Activated CD4-positive, CD25-positive, alpha-beta regulatory T cell treated with anti-CD3 and anti-CD28 coated beads, Interleukin-2, amount 50 U/mL, for 16 hours (primary cell): ENCODE measurements at regions not wholly inside any gene's neighbourhood (a gene's known extent, or its start where the extent isn't known, plus 50 kb on each side); places are given as distances from the start of the nearest gene placed in this dataset.

Experiments
- DNase-seq: peaks from one replicate; pipeline ENCODE4 v3.0.0-alpha.2; 2020; ENCODE audit warnings: low read depth, low spot score

DNA sequence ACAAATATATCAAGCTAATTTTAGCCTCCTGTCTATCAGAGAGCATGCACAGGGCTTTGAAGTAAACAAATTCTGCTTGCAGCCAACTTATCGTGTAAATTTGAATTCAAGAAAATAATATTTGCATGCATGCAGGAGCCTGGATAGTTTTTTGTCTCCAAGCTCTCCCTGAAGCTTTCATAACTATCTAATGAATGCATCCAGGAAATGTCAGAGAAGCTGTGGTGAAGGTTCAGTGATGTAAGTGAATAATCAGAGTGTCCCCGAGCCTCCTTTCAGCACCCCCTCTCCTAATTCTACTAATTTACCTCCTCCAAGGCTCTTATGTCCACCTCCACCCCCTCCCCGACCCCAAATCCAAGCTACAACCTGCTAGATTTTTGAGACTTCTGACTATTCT is 172.0 kb upstream of the ZNF32 start:
- DNase-seq = no peak

DNA sequence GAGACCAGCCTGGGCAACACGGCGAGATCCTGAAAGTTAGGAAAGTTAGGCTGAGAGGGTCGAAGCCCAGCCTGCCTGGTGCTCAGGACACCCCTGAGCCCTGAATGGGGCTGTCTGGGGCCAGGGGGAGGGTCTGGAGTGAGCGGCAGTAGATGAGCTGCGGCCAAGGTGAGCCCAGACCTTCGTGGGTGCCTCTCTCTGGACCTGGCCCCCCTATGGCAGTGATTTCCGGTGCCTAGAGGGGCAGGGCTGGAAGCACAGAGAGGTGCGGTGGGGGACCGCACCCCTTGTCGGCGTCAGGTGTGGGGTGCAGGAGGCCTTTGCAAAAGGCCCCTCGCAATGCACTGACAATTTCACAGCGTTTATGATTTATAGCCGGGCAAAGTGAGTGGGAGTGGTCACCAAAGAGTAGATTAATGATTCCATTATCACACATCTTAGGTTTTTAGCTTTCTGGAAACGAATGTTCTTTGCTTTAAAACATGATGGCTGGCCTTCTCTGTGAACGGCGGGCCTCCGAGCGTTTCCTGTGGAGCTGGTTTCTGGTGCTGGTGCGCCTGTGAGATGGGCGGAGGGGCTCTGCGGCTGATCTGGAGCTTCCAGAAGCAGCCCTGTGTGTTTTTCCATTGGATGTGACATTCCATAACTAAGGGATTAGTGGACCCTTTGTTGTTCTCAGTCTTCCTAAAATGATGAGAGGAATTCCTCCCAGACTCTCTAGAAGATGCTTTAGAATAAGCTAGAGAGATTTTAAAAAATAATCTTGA is 171.0 kb upstream of the ZNF32 start:
- no peak for DNase-seq

DNA sequence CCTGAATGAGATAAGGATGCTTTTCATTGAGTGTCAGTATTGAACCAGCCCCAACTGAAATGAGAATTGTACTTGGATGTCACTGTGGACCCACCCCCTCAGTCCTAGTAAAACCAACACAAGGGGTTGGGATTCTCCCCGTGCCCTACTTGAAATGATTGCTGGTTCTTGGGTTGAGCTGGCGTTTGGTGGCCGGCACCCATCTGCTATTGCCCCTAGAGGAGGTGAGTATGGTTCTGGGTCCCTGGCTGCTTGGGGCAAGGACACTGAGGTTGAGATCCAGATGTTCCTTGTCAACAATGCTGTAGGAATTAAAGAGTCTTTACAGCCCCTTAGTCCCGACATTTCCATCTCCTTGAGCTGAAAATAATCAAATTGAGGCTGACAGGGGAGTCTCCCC is 170.0 kb upstream of the ZNF32 start:
- DNase-seq = no peak

DNA sequence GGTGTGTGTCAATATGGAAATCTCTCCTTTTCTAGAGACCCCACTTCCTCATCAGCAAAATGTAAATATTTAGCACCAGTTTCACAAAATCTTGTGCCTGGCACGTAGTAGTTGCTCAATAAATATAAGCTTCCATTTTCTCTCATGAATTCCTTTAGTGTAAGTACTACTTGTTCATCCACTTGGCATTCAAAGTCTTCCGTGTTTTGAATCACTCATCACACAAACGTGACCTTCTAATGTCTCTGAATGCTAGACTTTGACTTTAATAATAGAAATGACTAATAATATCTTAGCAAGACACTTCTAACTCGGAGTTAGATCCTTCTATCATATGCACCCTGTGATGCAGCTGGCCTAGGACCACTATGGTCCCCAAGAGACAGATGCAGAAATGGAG is 168.7 kb upstream of the ZNF32 start:
- no peak for DNase-seq

DNA sequence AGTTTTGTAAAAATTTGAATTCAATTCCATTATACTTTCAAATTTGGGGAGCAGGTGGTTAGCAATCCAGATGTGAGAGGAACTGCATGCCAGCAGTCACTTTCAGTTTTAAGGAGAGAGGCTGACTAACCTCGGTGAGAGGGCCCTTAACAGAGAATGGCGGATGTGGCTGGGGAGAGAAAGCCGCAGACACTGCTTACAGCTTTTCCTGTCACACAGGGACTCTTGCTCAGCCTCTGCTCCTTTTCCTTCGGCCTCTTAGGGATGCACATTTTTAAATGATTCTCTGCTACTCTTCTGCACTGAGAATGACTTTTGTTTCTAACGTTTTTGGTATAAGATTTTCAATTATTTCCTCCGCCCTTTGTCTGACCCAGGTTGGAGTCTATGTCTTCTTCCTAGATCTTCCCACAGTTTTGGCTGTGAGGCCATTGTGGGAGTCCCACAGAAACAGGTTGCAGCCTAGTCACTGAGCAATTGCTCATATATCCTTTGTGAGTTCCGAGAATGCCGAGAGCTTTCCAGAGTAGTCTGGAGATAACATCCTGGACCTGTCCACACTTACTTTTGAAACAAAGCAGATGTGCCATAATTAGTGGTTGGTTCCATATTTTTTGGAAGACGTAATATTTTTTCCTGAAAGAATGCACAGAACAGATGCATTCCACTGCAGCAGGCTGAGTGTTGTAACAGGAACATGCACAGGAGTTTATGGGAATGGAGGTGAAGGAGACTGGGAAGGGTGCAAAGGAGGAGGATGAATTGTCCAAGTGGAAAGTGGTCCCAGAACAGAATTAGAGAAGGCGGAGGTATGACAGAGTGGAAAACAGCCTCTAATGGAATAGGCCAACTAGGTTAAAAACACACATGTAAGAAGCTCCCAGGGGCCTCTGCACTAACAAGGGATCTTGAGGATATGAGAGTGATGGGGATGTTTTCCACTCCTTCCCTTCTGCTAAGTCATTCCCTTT is 168.0 kb upstream of the ZNF32 start:
- no peak for DNase-seq

DNA sequence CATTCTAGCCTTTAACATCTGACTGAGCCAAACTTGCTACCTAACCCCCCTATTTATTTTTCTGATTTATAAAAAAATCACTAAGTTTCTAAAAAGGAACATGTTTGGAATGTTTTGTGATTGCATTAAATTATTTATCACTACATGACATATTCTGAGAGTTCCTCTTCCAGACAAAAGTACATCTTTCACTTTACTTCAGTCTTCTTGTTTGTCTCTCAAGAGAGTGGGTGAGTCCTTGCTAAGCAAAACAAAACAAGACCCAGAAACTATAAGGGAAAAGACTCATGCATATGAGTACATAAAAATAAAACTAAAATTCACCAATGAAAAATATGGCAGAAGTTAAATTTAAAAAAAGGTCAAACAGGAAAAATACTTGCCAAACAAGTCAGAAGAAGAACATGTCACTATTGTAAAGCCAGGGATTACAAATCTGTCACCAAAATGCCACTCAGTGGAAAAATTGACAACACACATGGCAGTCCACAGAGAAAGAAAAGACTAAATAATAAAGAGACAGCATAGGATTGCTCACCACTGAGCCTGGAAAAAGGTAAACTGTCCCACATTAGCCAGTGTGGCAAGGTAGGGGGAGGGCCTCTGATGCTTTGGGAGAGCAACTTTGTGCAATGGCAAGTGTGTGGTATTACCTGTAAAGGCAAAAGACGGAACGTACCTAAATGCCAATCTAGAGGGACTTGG is 166.7 kb upstream of the ZNF32 start:
- no peak for DNase-seq

DNA sequence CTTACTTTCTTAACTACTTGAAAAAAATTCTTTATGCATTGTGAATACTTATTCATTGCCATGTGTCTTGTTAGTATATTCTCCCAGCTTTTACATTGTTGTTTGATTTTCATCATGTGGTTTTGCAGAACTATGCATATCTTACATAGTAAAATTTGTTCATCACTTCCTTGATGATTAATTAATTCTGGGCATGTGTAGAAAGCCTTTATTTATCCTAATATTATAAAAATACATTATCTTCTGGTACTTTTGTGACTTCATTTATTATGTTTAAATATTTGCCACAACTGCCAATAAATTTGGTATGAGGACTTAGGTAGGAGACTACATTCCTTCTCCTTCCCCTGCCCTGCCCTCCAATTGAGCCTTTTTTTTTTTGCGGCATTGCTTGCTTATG is 166.0 kb upstream of the ZNF32 start:
- no peak for DNase-seq

DNA sequence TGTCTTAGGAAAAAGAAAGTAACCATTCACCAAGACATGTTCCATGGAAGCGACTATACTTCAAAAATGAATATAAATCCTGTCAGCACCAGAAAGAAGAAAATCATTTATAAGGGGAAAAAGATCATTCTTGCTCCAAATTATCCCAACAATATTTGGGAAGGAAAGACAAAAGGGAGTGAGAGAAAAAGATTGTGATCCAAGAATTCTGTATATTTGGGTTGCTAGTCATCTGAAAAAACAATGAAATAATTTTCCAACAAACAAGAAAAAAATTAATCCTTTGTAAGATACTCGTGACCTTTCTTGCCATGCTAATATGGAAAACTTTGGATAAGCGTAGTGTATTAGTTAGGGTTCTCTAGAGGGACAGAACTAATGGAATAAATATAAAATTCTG is 163.2 kb upstream of the ZNF32 start:
- no peak for DNase-seq

DNA sequence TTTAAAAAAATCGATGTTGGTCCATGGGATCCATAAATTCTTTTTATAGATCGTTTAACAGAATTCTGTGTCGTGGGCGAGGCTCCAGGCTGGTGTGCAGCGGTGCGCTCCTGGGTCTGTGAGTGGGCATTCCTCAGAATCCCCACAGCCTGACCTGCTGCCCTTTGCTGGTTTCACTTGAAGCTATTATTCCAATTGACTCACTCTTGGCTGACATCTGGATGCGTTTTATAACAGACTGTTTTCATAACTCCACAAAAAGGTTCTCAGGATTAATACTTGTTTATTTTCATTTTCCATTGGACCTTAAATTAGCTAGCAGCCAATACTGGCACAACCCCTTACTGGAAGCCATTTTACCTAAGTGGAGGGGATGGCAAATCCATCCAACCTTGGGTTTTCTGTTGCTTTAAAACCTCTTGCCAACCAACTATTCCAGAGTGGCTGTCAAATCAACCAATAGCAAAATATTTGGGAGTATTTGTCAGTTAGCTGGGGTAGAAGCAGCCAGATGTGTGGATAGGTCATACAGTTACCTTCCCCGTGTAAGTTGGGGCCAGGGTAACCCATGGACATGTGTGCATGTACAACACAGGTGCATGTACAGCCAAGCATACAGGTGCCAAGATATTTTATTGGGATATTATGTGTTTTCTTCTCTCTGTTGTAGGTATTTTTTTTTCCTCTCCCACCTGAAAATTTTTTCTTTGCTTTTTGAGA is 160.7 kb upstream of the ZNF32 start:
- DNase-seq = no peak

DNA sequence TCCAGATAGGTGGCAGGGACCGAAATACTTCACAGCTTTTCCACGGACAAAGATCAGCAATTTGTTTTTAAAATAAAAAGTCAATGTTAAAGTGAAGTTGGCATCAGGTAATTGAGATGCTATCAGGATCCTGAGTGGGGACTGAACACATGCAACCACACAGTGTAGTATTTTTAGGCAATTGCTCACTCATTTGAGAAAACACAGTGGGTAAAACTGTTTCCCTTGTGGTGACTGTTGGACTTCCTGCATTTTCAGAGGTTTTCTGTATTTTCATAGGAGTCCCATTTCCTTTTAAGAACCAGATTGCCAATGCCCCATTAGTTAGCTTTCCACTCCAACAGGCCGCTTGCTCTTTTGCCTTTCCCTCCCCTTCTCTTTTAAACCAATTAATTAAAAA is 159.5 kb upstream of the ZNF32 start:
- DNase-seq = no peak

DNA sequence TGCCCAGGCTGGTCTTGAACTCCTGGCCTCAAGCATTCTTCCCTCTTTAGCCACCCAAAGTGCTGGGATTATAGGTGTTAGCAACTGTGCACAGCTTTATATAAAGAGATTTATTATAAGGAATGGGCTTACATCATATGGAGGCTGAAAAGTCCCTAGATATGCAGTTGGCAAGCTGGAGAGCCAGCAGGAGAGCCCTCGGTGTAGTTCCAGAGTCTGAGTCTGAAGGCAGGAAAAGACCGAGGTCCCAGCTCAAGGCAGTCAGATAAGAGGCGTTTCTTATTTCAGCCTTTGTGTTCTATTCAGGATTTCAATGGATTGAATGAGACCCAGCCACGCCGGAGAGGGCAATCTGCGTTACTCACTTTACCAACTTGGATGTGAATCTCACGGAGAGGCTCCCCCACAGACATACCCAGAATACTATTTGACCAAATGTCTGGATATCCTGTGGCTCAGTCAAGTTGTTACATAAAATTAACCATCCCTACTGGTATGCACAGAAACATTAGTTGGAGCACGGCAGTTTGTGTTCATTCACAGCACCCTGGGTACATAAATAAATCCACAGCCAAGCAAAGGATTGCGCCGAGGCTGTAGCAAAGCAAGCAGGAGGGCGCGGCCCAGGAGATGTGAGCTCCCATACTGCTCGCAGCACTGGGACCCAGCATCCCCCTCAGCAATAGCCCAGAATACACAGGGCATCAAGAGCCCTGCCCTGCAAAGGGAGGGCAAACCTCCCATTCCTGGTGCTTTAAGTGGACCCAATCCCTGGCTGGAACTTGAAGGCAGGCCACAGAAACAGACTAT is 158.4 kb upstream of the ZNF32 start:
- no peak for DNase-seq

DNA sequence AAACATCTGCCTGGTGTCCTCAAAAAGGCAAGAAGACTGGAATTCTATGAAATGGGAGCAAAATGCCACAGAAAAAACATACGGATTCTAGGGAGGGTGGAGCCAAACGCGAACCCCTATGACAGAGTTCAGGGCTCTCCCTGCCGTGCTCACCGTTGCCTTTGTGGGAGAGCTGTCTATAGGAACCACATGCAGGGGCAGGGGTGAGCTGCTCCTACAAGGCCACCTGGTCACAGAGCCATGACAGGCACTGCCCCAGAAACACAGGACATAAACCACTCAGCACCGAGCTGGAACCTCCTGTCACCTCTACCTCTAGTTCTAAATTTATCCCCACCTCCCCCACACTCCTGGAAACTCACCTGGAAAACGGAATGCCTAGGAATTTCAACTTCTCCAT is 155.1 kb upstream of the ZNF32 start:
- no peak for DNase-seq

DNA sequence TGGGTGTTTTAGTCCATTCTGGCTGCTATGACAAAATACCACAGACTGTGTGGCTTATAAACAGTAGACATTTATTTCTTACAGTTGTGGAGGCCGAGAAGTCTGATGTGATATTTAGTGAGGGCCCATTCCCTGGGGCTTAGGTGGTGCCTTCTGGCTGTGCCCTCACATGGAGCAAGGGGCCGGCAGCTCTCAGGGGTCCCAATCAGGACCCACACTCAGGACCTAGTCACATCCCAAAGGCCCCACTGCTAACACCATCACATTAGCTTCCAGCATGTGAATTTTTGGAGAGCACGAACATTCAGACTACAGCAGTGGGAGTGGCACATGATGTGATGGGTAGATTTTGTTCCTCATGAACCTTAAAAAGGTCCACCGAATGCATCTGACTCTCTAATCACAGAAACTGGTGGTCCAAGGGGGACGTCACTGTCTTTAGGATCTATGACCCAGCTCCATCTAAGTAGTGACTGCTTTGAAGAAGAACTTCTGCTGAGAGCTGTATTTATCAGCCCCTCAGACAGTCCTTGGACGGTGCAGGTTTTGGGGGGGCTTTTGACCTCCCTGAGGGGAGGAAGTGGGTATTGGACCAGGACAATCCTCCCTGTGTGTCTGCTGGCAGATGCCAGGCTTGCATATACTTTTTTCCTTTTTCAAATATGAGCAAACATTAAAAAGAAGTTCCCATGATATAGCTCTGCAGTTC is 154.5 kb upstream of the ZNF32 start:
- no peak for DNase-seq

DNA sequence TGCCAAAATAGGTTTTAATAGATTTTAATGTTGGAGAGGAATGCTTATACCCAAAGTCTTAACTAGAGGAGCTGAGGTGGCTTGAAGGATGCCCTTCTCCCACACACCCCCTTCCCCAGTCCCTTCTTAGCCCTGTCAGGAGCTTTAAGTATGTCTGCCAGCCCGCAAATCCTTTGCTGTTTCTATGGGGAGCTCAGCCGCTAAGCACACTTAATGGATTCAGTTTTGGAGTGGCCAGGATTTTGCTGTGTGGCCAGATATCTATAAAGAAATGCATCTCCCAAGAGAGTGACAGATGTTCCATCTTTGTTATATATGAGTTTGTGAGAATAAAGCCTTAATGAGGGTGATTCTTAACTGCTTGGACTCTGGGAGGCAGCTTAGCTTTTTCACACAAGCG is 152.9 kb upstream of the ZNF32 start:
- no peak for DNase-seq

DNA sequence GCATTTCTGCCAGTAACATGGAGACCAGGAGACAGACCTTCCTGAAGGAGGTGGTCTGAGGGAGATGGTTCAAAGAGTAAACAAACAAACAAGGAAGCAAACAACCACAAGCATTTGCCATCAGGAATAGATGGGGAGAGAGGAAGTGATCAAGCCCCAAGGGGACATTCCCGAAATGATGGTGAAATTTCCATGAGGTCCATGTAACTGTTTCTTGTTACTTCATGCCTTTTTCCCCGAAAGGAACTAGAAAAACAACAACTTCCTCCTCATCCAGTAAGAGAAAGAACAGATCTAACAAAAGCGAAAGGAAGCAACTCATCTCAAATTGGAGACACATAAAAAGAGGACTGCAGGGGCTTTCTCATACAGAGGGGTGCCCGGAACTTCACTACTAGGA is 152.5 kb upstream of the ZNF32 start:
- DNase-seq = no peak

DNA sequence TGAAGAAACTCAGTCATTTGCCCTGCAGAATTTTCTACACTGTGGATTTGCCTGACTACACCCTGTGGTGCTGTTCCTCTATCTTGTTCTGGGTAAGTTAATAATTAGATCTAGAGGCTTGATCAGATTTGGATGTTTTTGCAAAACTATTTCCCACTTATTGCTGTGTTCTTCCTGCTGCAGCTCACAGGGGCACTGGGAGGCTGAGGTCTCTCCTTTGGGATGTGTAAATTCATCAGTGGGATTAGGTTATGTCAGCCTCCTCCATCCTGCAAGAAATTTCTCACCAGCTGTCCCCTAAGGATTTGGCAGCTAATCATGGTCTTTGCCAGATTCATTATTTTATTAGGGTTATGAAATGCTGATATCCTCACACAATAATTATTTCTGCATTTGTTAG is 148.1 kb upstream of the ZNF32 start:
- no peak for DNase-seq

DNA sequence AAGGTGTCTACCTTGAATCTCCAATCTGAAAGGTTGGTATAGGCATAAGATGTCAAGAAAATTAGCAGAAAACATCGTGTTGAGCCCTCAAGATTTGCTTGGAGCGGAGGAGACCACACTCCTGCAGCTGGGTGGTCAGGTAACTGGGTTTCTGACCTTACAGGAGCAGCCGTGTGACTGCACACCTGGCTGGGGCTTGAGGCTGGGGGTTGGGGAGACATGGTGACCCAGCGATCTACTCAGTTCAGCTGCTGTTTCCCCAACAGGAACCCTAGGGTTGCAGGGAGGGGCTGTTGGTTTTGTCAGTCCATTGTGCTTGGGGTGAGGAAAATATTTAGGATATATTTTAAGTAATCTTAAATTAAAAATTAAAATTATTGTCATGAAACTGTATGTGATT is 147.0 kb upstream of the ZNF32 start:
- DNase-seq = no peak

DNA sequence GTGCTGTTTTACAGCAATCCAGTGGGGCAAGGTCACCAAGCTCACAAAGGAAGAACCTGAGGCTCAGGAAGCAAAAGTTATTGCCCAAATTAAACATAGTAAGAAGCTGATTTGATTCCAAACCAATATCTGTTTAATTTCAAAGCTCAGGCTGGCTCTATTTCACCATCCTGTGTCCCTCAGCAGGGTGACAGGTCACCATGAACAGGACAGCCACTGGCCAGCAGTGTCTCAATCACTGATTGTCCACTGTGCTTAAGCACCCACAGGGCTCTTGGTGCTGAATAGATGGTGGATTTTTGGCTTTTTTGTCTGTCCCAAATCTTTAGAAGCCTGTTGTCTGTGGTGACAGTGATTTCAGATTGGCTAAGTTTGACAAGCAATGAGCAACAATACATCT is 146.4 kb upstream of the ZNF32 start:
- no peak for DNase-seq

DNA sequence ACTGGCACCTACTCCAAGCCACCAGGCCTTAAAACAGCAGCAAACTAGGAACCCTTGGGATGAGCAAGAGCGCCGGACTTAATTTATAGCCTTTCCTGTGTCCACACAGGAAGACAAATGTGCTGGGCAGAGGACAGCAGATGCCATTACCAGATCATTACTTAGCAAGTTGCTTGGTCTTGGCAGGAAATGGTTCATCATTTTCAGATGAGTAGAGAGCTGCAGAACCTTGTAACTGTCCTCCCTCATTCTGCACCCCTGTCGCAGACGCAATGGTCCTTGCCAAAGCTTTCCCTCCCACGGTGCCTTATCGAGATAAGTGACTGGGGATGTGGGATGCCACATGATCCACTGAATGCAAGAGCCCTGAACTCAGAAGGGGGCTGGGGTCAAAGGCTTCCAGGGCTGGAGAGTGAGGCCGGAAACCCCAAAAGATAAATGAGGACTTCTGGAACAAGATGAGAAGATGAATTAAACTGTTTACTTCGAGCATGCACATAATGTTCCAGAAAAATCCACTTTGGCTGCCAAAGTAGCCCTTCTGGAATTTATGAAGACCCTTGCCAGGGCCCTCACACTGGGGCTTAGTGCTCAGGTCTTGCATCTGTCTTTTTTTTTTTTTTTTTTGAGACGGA is 145.6 kb upstream of the ZNF32 start:
- no peak for DNase-seq

DNA sequence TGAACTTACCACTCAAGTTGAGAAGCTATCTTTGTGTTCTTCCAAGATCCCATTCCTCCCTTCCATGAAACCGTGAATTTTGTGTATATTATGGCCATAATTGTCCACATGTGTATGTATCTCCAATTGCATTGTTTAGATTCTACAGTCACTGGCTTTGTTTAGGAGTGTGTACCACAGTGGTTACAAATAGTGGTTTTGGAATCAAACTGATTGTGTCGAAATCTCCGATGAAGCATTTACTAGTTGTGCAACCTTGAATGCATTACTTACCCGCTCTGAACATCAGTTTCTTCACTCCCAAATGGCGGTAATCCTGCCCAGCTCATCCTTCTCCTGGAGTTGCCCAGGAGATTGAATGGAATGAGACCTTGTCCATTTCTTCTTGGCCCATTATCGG is 145.0 kb upstream of the ZNF32 start:
- no peak for DNase-seq
